H1 (cell line): ENCODE measurements at regions not wholly inside any gene's neighbourhood (a gene's known extent, or its start where the extent isn't known, plus 50 kb on each side); places are given as distances from the start of the nearest gene placed in this dataset.

ENCODE experiments used
- CTCF ChIA-PET: fragments of 300-600 bp; sonication (Branson Sonifier 250); formaldehyde crosslinking; loops from one replicate; lab custom pipeline; 2021; ENCODE audit not compliant: partially characterized antibody; lab: Charles Lee
- POLR2A ChIA-PET: fragments of 300-600 bp; sonication (Branson Sonifier 250); formaldehyde crosslinking; loops from one replicate; lab custom pipeline; 2021; ENCODE audit warnings: inconsistent platforms; ENCODE audit not compliant: partially characterized antibody; lab: Charles Lee
- DNase-seq, 2 experiments: peaks; one replicate each; pipeline versions ENCODE4 v3.0.0 to v3.0.0-alpha.2; 2010 to 2022; ENCODE audit warnings: low spot score in 2 of 2, low read depth in 1 of 2, mixed read lengths in 1 of 2
- FAIRE-seq: peaks from 2 replicates; lab custom pipeline; 2011; peaks lifted over from hg19 to GRCh38; lab: Jason Lieb, UNC
- H2AFZ ChIP-seq: 2 replicates; pipeline ENCODE4 v1.8.1; 2012; ENCODE audit warnings: low read length, inconsistent platforms
- H2AK5ac ChIP-seq: 2 replicates; pipeline ENCODE4 v1.6.1; 2013; ENCODE audit warnings: low read depth, low read length
- H2BK120ac ChIP-seq: replicated peaks from 2 replicates; pipeline ENCODE3; 2013; ENCODE audit warnings: low read depth, low read length, inconsistent platforms
- H2BK12ac ChIP-seq: 2 replicates; pipeline ENCODE4 v1.6.1; 2013; ENCODE audit warnings: low read depth, low read length
- H2BK15ac ChIP-seq: 2 replicates; pipeline ENCODE4 v1.6.1; 2013; ENCODE audit warnings: low read length
- H2BK20ac ChIP-seq: 2 replicates; pipeline ENCODE4 v1.6.1; 2013; ENCODE audit warnings: low read length
- H2BK5ac ChIP-seq: 2 replicates; pipeline ENCODE4 v1.6.1; 2013; ENCODE audit warnings: low read depth, low read length
- H3K14ac ChIP-seq: 2 replicates; pipeline ENCODE4 v1.6.1; 2013; ENCODE audit warnings: inconsistent platforms; ENCODE audit not compliant: insufficient read length
- H3K18ac ChIP-seq: 2 replicates; pipeline ENCODE4 v1.6.1; 2013; ENCODE audit warnings: low read length; ENCODE audit errors: extremely low read depth
- H3K23ac ChIP-seq: 2 replicates; pipeline ENCODE4 v1.6.1; 2013; ENCODE audit warnings: inconsistent platforms; ENCODE audit not compliant: insufficient read length
- H3K23me2 ChIP-seq: 2 replicates; pipeline ENCODE4 v1.6.1; 2013; ENCODE audit warnings: low read depth, low read length
- H3K27ac ChIP-seq: 2 replicates; pipeline ENCODE4 v1.6.1; 2011; ENCODE audit warnings: low read depth, low read length, inconsistent platforms
- H3K27me3 ChIP-seq, 4 experiments: replicated peaks in 1 of 4; 1 replicate in 1 of 4; 2 replicates in 3 of 4; pipeline versions ENCODE4 v1.6.1 to v1.8.1; 2011 to 2013; ENCODE audit warnings: low read length in 3 of 4, mild to moderate bottlenecking in 3 of 4, inconsistent platforms in 2 of 4, mixed read lengths in 2 of 4, moderate library complexity in 1 of 4; ENCODE audit not compliant: control insufficient read depth in 3 of 4, insufficient read depth in 3 of 4; ENCODE audit errors: extremely low read depth in 1 of 4
- H3K36me3 ChIP-seq, 4 experiments: 2 replicates each; pipeline versions ENCODE4 v1.6.1 to v1.8.1; 2011 to 2013; ENCODE audit warnings: mild to moderate bottlenecking in 4 of 4, low read length in 3 of 4, moderate library complexity in 2 of 4, control low read depth in 1 of 4, inconsistent platforms in 1 of 4; ENCODE audit not compliant: insufficient read depth in 4 of 4, control insufficient read depth in 2 of 4
- H3K4ac ChIP-seq: replicated peaks from 2 replicates; pipeline ENCODE3; 2013; ENCODE audit warnings: low read length, low read depth, mixed read lengths, inconsistent platforms; ENCODE audit not compliant: insufficient read length
- H3K4me1 ChIP-seq, 4 experiments: replicated peaks in 1 of 4; 1 replicate in 1 of 4; 2 replicates in 3 of 4; pipeline versions ENCODE4 v1.6.1 to v1.8.1; 2011 to 2013; ENCODE audit warnings: low read length in 3 of 4, inconsistent platforms in 2 of 4, mixed read lengths in 1 of 4; ENCODE audit not compliant: insufficient read depth in 4 of 4, control insufficient read depth in 3 of 4
- H3K4me2 ChIP-seq, 2 experiments: 2 replicates each; pipeline versions ENCODE4 v1.6.1 to v1.8.1; 2011 to 2013; ENCODE audit warnings: low read depth in 2 of 2, low read length in 2 of 2, control low read depth in 1 of 2, inconsistent platforms in 1 of 2, mild to moderate bottlenecking in 1 of 2; ENCODE audit not compliant: insufficient read depth in 1 of 2
- H3K4me3 ChIP-seq, 4 experiments: fragments of 200-600, 300-600 bp in 1 of 4; sonication (generic), shearing (Covaris generic), sonication (Bioruptor Twin) in 1 of 4; 2 replicates each; pipeline versions ENCODE4 v1.5.1 to v1.8.1; 2011 to 2016; ENCODE audit warnings: low read length in 4 of 4, low read depth in 3 of 4, control low read depth in 2 of 4, inconsistent platforms in 2 of 4, mild to moderate bottlenecking in 2 of 4, mixed read lengths in 1 of 4, moderate library complexity in 1 of 4; ENCODE audit not compliant: insufficient read depth in 2 of 4; ENCODE audit errors: extremely low read depth in 1 of 4
- H3K56ac ChIP-seq: replicated peaks from 2 replicates; pipeline ENCODE3; 2013; ENCODE audit warnings: low read depth, mild to moderate bottlenecking, mixed read lengths, low read length, inconsistent platforms; ENCODE audit not compliant: insufficient read length
- H3K79me1 ChIP-seq: 2 replicates; pipeline ENCODE4 v1.6.1; 2013; ENCODE audit warnings: low read depth, low read length, control low read depth
- H3K79me2 ChIP-seq, 2 experiments: 2 replicates each; pipeline versions ENCODE4 v1.6.1 to v1.8.1; 2012 to 2013; ENCODE audit warnings: low read length in 2 of 2, mild to moderate bottlenecking in 2 of 2, inconsistent platforms in 1 of 2; ENCODE audit not compliant: insufficient read depth in 2 of 2, control insufficient read depth in 1 of 2
- H3K9ac ChIP-seq, 4 experiments: replicated peaks in 1 of 4; 1 replicate in 1 of 4; 2 replicates in 3 of 4; pipeline versions ENCODE4 v1.6.1 to v1.8.1; 2011 to 2013; ENCODE audit warnings: low read depth in 3 of 4, low read length in 3 of 4, control low read depth in 2 of 4, mild to moderate bottlenecking in 2 of 4, moderate library complexity in 2 of 4, inconsistent platforms in 1 of 4; ENCODE audit errors: extremely low read depth in 1 of 4
- H3K9me3 ChIP-seq, 2 experiments: 2 replicates each; pipeline versions ENCODE4 v1.6.1 to v1.8.1; 2012 to 2013; ENCODE audit warnings: mild to moderate bottlenecking in 2 of 2, moderate library complexity in 2 of 2, control low read depth in 1 of 2, inconsistent platforms in 1 of 2, low read depth in 1 of 2, low read length in 1 of 2, mixed read lengths in 1 of 2; ENCODE audit not compliant: insufficient read depth in 2 of 2
- H4K20me1 ChIP-seq, 2 experiments: replicated peaks in 1 of 2; 2 replicates each; pipeline versions ENCODE3 to v1.8.1; 2011 to 2013; ENCODE audit warnings: inconsistent platforms in 2 of 2, low read length in 2 of 2, mild to moderate bottlenecking in 1 of 2; ENCODE audit not compliant: insufficient read depth in 2 of 2, control insufficient read depth in 1 of 2
- H4K5ac ChIP-seq: 2 replicates; pipeline ENCODE4 v1.6.1; 2013; ENCODE audit warnings: low read length, low read depth, mixed read lengths, inconsistent platforms; ENCODE audit not compliant: insufficient read length
- H4K8ac ChIP-seq: 2 replicates; pipeline ENCODE4 v1.8.0; 2013; ENCODE audit warnings: mild to moderate bottlenecking, moderate library complexity, low read length, inconsistent platforms; ENCODE audit not compliant: insufficient read depth; ENCODE audit errors: extremely low read depth
- H4K91ac ChIP-seq: replicated peaks from 2 replicates; pipeline ENCODE3; 2013; ENCODE audit warnings: low read length, mixed read lengths, inconsistent platforms; ENCODE audit not compliant: insufficient read length
- ATF2 ChIP-seq: IDR thresholded peaks from 2 replicates; pipeline ENCODE4 v1.6.1; 2012; ENCODE audit warnings: low read length, inconsistent platforms
- ATF3 ChIP-seq: IDR thresholded peaks from 2 replicates; pipeline ENCODE4 v1.6.1; 2011; ENCODE audit warnings: low read depth, mild to moderate bottlenecking, low read length; ENCODE audit not compliant: insufficient read depth
- BRCA1 ChIP-seq: IDR thresholded peaks from 2 replicates; pipeline ENCODE4 v1.6.1; 2012; ENCODE audit warnings: low read depth, low read length, improper control_type of control experiment
- GABPA ChIP-seq: IDR thresholded peaks from 2 replicates; pipeline ENCODE4 v1.6.1; 2011; ENCODE audit warnings: mild to moderate bottlenecking, low read length, moderate library complexity, borderline replicate concordance; ENCODE audit not compliant: insufficient read depth
- HDAC2 ChIP-seq, 2 experiments: fragments of 300-600 bp in 1 of 2; sonication (generic) in 1 of 2; IDR thresholded peaks; 2 replicates each; pipeline ENCODE4 v1.6.1; 2011 to 2012; ENCODE audit warnings: low read depth in 2 of 2, low read length in 2 of 2, mild to moderate bottlenecking in 2 of 2, moderate library complexity in 2 of 2, borderline replicate concordance in 1 of 2, inconsistent platforms in 1 of 2
- KDM4A ChIP-seq: IDR thresholded peaks from one replicate; pipeline ENCODE4 v1.7.1; 2012; ENCODE audit warnings: low read depth, mild to moderate bottlenecking, moderate library complexity, low read length, inconsistent platforms; ENCODE audit not compliant: severe bottlenecking
- MAFK ChIP-seq: IDR thresholded peaks from 2 replicates; pipeline ENCODE4 v1.6.1; 2012; ENCODE audit warnings: low read depth, mild to moderate bottlenecking, improper control_type of control experiment, low read length
- WGBS, 2 experiments: shearing (Covaris generic) in 1 of 2; methylation state at CpG; one replicate each; pipeline versions ENCODE4 v1.1.6 to v1.1.7; 2013 to 2015; ENCODE audit warnings: low lambda C conversion rate in 2 of 2, mixed read lengths in 2 of 2, inconsistent platforms in 1 of 2, low coverage in 1 of 2, missing lambda C conversion rate in 1 of 2; ENCODE audit not compliant: insufficient replicate concordance in 2 of 2, insufficient coverage in 1 of 2, insufficient read length in 1 of 2; ENCODE audit errors: extremely low coverage in 1 of 2, missing lambda C conversion rate in 1 of 2; 5-methylcytosine and 5-hydroxymethylcytosine counted together

GRCh38 chr7:125663961-125664360, 734.3 kb upstream of the POT1 start:
- H3K4ac ChIP-seq, result no peak overlapping the region
- no peak overlapping the region for H3K4me3 ChIP-seq
- H4K5ac ChIP-seq, result no peak overlapping the region
- H3K23ac ChIP-seq, result no peak overlapping the region
- H3K27ac ChIP-seq, result no peak overlapping the region
- H2BK5ac ChIP-seq, result no peak overlapping the region
- H3K4me1 ChIP-seq, result peaks cover 0 to 12% (median 10%) of the 10 kb centered on the region in 4 experiments; a peak in 4 of 7 replicates
- no peak overlapping the region for H2BK15ac ChIP-seq
- H2BK120ac ChIP-seq, result no peak overlapping the region
- no peak overlapping the region for H3K18ac ChIP-seq
- no peaks in the 10 kb centered on the region for H4K20me1 ChIP-seq
- H2BK20ac ChIP-seq, result no peak overlapping the region
- H4K8ac ChIP-seq, result no peak overlapping the region
- H2BK12ac ChIP-seq, result no peak overlapping the region
- H3K27me3 ChIP-seq, result no peaks in the 10 kb centered on the region
- no peak overlapping the region for H2AK5ac ChIP-seq
- no peak overlapping the region for H3K14ac ChIP-seq
- no peak overlapping the region for H4K91ac ChIP-seq
- FAIRE-seq, result no peak
- H3K9ac ChIP-seq, result no peak overlapping the region
- H2AFZ ChIP-seq, result no peak overlapping the region
- no peaks in the 10 kb centered on the region for H3K9me3 ChIP-seq
- H3K23me2 ChIP-seq, result no peaks in the 10 kb centered on the region
- TF ChIP-seq HDAC2 (IDR thresholded peaks at IDR 0.05; ENCODE audit: borderline replicate concordance in 1 of 2, low read depth in 2 of 2, low read length in 2 of 2) (no peak), MAFK (no peak), GABPA (no peak), ATF2 (no peak), KDM4A (no peak), ATF3 (no peak), BRCA1 (no peak)
- H3K79me2 ChIP-seq, result no peaks in the 10 kb centered on the region
- CTCF ChIA-PET, result interaction anchor here (1.2 kb wide), 1 partner anchor 292 kb away, joined by 3 read pairs; no protein-coding TSS in a partner anchor
- no peak overlapping the region for H3K4me2 ChIP-seq
- H3K79me1 ChIP-seq, result no peaks in the 10 kb centered on the region
- 87% methylated on average over 3 of the region's 3 CpGs; no CpG with 5 or more reads in 1 of the 2 experiments for WGBS, 2 experiments
- no peaks in the 10 kb centered on the region for H3K36me3 ChIP-seq
- POLR2A ChIA-PET, result no interaction called here
- no peak for DNase-seq
- no peak overlapping the region for H3K56ac ChIP-seq
